GM19463 (cell line): ENCODE measurements at regions not wholly inside any gene's neighbourhood (a gene's known extent, or its start where the extent isn't known, plus 50 kb on each side); places are given as distances from the start of the nearest gene placed in this dataset.
"Not testable (repeated sequence)": the region's sequence is repeated elsewhere in the genome, so short reads cannot be mapped to it uniquely, and the experiment has no call there.

Source experiments
- ATAC-seq: cut with Tn5 transposase; IDR thresholded peaks from one replicate; pipeline ENCODE4 v1.9.1; 2021; ENCODE audit warnings: mild to moderate bottlenecking, moderate library complexity; ENCODE audit not compliant: unreplicated experiment

DNA sequence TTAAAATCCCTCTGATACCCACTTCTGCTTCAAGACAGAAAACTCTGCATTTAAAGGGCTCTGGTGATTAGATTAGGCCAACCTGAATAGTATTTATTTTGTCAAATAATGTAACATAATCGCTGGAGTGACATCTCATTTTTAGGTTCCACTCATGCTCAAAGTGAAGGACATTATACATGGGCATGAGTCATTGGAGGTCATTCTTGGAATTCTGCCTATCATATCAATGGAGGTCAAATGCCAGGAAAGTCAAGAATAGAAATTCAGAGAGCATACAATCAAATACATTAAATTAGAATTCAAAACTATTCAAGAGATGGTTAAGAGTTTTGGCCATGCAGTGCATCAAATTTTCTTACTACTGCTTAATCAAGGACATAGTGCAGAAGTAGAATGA lies 50.8 kb upstream of the PRSS1 start:
- no peak for ATAC-seq

DNA sequence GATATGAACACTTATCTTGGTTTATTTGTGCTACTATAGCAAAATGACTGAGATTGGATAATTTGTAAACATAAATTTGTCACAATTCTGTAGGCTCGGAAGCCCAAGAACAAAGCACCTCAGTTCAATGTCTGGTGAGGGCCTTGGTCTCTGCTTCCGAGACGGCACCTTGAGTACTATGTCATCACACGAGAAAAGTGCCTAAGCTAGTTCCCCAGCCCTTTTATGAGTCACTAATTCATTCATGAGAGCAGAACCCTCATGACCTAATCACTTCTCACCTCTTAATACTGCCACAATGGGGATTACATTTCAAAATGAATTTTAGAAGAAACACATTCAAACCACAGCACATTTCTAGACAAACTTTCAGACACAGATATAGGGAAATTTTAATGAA lies 52.0 kb upstream of the PRSS1 start:
- no peak for ATAC-seq

DNA sequence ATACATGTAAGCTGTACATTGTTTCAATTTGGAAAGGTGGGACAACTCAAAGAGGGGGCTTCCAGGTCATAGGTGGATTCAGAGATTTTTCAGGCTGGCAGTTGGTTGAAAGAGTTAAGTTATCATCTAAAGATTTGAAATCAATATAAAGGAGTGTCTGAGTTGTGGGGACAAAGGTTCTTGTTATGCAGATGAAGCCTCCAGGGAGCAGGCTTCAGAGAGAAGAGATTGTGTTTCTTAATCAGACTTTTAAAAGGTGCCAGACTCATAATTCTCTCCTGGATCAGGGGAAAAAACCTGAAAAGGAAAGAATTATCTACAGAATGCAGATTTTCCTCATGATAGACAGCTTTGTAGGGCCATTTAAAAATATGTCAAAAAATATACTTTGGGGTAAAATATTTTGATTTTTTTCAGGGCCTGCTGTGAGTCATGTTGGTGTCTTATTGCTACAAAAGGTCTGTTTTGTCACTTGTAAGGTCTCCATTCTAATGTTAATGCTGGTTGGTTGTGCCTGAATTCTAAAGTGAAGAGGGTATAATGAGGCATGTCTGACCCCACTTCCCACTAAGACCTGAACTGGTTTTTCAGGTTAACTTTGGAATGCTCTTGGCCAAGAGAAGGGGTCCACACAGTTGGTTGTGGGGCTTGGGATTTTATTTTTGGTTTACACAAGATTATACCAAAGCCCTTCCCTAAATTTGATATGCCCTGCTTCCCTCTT lies 52.7 kb upstream of the PRSS1 start:
- no peak for ATAC-seq

DNA sequence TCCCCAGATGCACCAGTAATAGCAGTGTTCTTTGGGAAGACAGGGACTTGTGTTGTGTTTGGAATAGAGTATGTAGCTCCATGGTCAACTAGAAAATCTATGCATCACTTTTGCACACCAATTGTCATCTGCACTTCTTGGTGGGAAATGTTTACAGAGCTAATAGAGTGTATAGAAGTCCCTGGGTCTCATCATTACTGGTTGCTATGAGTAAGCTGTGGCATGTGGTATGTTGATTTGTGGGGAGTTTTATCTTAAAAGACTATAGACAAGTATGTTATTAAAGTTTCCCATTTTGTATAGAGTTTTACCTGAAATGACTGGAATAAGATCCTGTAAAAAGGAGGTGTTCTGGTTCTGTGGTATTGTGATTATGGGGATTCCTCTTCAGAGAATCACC lies 55.4 kb upstream of the PRSS1 start:
- ATAC-seq, result no peak

DNA sequence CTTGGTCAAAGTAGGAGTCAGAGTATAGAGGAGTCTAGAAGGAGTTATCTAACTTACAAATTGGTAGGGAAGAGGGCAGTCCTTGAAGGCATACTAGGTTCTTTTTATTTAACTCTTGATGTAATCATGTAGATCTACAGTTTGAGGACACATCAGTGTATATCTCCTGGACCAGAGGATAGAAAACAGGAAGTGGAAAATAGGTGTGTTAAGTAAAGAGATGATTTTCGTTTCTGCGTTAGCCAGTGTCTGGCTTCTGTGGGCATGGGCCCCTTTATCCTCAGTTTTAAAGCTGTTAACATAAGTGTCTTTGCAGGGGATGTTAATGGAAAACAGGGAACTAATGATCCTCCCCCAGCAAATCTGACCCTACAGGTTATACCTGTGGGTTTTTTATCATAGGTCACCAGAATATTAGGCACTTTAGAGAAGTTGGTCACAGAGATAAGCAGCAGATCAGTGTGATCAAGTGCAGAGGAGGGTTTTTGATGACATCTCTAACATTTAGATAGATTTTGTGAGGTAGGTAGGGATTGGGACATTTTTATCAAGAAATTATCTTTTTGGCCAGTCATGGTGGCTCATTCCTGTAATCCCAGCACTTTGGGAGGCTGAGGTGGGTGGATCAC lies 58.6 kb upstream of the PRSS1 start:
- ATAC-seq, result no peak

DNA sequence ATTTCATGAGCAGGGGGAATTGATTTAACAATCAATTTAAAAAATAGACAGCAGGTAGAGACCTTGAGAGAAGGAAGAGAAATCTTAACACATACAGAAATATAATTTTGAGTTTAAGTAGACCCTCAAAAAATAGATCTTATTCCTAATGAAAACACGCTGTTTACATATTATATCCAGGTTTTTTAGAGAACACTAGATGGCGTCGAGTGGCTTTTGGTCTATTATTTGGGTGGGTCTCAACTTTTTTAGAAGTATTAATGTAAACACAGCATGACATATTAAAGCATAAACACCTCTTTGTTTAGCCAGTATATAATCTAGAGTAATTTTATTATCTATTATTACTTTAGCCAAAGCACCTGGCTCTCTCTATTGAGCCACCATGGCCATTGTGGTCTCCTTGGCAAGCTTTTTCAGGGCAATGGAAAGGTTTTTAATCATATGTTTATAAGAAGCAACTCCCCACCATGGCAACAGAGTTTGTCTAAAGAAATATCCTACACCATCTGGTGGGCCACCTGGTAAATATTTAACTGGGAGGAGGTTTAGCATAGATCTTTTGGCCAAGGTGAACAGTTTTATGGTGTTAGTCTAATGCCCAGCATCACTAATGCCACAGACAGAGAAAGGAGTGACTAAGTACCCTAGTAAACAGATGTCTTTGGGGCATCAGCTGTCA lies 59.7 kb upstream of the PRSS1 start:
- ATAC-seq, result no peak

DNA sequence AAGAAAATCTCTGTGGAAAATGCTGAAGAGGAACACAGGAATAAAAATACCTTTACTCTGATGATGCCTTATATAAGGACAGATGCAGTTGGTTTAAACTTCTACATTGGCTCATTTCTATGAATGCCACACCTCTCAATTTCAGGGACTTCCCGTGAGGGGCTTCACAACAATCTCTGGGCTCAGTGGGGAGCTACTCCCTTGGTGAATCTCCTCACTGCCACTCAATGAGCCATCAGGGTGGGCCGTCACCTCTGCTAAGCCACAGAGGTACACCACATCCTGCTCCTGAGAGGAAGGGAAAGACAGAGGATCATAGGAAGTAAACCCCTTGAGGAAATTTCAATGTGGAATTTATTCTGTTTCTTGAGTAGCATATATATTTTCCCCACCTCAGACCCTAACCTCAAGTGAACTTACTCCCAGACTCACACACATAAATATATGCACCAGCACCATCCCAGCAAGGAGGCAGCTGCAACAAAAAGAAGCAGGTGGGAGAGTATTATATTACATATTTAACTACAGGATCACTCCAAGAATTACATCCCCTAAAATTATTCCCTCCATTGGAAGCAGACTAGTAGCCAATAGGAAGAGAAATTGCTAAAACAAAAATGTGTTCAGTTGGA lies 63.3 kb upstream of the PRSS1 start:
- ATAC-seq, result no peak

DNA sequence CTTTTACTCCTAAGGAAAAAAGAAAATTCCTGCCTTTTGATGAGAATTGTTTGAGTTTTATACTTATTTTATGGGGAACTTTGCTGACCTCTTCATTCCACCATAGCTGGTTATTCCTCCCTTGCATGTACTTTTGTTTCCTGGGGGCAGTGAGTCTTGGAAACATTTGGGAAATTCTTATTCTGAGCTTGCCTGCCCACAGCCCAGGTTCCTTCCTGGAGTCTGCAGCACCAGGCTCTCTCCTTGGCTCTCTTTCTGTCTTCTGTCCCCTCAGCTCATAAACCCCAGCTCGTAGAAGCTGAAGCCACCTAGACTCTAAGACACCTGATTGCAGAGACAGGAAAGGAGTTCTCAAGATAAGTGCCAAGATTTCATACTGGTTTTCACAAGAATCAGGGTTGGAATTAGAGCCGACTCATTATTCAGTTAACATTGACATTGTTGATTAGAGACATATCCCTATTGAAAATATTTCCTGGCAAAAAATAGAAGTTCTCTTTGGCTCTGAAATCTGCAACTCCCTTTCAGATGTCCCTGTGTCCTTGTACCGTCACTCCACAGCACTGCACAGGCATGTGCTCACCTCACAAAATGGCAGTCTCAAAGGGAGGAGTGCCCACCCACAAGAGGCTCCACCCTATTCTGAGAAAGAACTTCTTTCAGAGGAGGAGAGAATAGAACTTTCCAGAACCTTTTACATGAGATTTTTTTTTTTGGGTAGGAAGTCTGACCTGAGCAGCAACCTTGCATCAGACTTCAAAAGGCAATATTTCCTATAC lies 67.8 kb upstream of the PRSS1 start:
- no peak for ATAC-seq

DNA sequence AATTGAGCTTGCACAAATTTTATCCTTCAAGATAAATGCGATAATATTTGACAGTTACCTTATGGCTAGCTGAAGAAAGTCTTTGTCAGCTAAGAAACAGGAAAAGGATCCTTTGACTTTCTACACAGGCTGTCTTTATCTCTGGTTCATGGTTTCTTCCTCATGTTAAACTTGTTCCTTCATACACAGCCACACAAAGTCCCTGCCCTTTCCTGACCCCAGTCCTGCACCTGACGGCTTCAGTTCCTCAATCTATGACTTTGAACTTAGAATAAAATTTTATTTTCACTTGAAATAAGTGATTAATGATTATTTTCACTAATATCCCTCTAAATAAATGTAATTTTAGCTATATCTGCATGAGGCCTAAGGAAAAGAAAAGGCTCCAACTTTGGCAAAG lies 77.8 kb upstream of the PRSS1 start:
- ATAC-seq, result no peak

DNA sequence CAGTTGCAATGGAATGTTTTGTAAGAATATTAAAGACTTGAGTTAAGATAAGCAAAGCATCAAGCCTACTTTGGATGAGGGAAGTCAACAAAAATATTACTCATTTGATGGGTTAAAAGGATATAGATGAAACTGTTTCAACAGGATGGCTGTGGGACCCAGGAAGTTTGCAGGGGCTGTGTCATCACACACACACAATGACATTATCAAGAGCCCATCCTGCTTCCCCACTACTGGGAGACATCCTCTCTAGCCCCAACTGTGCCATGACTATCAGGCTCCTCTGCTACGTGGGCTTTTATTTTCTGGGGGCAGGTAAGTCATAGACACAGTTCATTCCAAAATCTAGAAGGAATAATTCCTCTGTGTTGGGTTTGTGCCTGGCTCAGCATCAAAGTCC lies 78.8 kb upstream of the PRSS1 start:
- ATAC-seq, result no peak

DNA sequence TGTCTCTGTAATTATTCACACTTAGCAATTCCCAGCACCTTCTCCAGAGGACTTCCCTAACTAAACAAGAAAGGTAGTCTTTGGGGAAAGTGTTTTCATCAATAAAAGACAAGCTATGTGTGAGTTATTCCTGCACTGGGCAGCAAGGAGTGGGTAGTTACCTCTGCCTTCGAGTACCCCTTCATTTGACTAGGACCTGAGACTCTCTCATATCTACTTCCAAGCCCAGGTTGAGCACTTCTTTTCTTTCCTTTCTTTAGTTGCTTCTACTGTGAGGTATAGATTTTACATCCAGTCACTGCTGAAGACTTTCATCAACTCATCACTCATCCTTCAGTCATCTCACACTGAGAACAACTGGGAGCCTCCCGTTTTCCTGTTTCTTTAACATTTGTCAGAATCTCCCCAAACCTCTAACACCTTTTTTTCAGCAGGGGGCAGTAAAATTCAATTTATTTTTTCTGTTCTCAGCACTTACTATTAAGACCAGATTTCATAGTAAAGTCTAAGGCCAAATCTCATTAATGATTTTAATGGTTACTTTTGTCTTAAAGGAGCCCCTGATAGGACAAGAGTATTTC lies 80.1 kb upstream of the PRSS1 start:
- ATAC-seq, result no peak

DNA sequence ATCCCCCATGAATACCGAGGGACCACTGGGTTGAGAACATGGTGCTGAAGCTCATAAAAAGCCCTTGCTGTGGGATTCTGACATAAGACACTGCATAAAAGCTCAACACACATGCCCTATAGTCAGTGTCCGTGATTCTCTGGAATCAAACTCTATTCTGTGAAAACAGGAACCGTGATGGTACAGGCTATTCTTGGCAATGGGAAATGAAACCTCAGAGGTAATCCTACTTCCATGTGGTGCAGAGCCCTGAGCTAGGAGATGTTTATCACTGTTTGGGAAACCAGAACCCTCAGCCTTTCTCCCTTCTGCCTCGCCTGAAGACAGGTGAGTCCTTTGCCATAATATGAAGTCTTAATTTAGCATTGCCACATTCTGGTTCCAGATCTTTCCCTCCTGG lies 80.8 kb upstream of the PRSS1 start:
- ATAC-seq, result no peak

DNA sequence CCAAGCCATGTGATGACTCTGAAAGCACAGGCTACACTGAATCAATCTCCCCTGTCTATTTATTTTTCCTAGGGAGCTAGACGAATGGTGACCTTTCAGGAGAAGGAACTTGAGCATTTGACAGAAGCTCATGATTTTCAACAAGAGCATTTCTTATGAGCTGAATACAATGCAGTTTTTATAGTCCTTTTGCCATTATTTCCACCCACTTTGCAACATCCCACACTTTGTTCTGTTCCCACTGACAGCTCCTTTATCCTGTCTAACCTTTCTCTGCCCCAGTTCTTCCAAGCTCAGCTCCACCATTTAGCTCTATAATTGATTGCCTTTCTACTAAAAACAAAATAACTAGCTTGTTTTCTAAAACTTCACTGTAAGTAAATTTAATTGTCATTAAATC lies 91.9 kb upstream of the PRSS1 start:
- ATAC-seq, result no peak

DNA sequence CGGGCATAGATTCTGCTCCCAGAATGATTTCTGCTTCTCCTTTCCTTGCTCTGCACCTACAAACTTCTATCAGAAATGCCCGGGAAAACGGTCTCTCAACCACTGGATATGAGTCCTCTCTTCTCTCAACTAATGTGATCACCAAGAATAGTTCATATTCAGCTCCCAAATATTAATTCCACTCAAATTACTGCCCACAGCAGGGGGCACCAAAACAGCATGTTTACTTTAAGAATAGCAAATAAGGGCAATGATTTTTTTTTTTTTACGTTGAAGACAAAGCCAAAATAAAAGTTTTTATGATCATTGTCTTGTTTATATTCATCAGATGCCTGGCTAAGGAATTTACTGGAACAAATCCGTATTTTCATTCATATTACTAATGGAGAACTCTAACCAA lies 94.9 kb upstream of the PRSS1 start:
- ATAC-seq, result no peak

DNA sequence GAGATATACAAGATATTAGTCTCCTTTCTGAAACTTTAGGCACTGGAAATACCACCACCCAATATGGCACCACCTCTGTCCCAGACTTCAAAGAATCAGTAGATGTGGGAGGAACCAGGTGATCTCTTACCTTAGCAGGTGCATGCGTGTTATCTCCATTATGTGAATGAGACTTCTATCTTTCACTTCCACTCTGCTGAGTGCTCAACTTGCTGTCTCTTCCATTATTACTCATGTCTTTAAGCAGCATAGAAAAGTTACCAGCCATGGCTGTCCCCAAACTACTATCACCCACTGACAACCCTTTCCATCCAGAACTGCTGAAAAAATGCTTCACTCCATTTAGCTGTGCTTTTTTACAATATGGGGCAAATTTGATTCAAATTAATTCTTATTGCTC lies 101.5 kb upstream of the PRSS1 start:
- ATAC-seq, result no peak

DNA sequence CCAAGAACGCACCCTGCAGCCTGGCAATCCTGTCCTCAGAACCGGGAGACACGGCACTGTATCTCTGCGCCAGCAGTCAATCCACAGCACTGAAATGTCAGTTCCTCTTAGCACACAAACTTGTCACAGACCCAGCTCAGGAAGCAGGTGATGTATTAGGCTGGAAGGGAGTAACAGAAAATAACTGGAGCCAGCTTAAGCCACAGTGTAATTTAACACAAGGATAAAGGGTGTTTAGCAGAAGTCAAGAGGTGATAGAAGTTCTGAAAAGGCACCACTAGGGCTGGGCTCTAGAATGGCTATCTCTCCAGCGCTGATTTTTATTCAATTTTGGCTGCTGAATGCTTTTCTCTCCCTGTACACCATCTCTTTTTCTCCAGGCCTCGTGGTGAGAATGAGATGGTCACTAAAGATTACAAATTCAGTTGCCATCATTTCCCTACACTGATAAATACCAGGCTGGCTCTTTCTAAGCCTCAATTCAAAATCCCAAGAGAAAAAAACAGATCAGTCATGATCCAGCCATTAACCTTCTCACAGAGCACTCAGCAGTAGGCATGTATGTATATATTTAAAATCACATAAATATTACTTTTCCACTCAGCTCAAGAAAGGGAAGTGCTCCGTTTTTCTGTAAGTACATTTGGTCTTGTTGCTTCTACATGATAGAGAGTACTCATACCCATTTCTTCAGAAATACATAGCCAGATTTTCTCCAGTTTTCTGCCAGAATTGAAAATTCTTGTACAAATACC lies 102.7 kb upstream of the PRSS1 start:
- no peak for ATAC-seq

DNA sequence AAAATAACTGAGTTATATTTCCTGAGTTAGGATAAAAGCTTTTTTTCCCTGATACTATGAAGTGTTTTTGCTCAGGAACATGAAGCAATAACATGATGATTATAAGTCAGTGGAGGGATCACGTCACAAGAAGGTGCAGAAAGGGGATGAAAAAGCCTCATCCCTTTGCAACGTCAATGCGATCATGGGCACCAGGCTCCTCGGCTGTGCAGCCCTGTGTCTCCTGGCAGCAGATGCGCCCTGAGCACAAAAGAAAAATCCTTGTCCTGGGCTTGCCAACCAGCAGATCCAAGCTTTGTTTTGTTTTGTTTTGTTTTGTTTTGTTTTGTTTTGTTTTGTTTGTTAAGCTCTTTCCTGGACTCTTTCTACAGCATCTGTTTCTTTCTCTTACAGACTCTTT lies 103.5 kb upstream of the PRSS1 start:
- no peak for ATAC-seq

DNA sequence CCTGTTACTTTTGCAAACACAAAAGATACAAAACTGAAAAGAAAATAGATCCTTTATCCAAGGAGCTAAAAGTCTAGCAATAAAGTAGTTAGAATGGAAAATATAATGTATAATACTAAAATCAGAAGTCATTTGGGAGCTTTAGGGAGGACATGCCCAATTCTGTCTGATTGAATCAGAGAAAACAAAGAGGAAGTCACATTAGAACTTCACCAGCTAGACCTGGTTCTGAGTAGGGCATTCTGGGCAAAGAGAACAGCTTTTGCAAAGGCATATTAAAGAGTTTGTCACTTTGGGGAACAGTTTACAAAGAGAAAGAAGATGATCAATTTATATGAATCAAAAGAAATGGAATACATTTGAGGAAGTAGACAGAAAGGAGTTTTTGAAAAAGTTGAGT lies 107.0 kb upstream of the PRSS1 start:
- ATAC-seq, result no peak

DNA sequence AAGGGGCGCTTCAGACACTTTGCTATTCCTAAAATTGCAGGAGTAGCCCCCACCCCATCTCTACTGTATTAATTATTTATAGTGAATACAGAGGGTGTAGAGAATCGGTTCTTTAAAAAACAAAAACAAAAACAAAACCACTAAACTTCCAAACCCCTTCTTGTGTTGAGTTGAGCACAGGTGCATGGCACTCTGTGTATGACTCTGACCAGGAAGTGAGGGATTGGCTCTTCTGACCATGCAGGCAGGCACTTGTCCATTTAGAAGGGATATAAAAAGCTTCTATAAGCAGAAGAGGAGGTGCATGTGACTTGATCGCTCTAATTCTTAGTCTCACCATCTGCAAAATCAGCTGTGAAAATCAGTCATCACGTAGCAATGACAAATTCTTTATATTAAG lies 108.0 kb upstream of the PRSS1 start:
- ATAC-seq, result not testable (repeated sequence)

DNA sequence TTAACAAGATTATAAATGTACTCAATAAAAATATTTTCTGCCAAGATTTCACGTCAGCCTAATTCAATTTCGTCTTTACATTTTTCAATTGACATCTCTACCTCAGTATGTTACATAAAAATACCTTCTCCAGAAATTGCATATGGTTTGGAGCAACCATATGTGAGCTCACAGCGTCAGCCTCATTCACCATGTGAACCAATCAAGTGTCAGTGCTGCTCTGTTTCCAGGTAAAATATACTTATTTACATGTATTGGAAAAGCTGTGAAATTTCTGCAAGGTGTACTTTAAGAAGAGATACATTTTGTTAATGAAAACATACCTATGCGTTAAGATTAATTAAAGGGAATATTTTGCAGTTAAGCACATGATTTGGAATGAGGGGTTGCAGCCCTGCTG lies 110.7 kb upstream of the PRSS1 start:
- no peak for ATAC-seq
